Left ventricle myocardium inferior (tissue), 1 donor: ENCODE measurements at regions not wholly inside any gene's neighbourhood (a gene's known extent, or its start where the extent isn't known, plus 50 kb on each side); places are given as distances from the start of the nearest gene placed in this dataset.

ENCODE experiments used
- DNase-seq: peaks from one replicate; pipeline ENCODE4 v3.0.0-alpha.2; 2020
- H3K27ac ChIP-seq: fragments of 200-600 bp; replicated peaks from 2 replicates; pipeline ENCODE4 v1.8.0; 2021
- H3K27me3 ChIP-seq: fragments of 200-600 bp; 2 replicates; pipeline ENCODE4 v1.8.0; 2021; ENCODE audit warnings: low read depth
- H3K36me3 ChIP-seq: fragments of 200-600 bp; 2 replicates; pipeline ENCODE4 v1.8.0; 2021
- H3K4me1 ChIP-seq: fragments of 200-600 bp; 2 replicates; pipeline ENCODE4 v1.8.0; 2021
- H3K4me3 ChIP-seq: fragments of 200-600 bp; 2 replicates; pipeline ENCODE4 v1.8.0; 2021; ENCODE audit warnings: mild to moderate bottlenecking, moderate library complexity
- H3K9me3 ChIP-seq: fragments of 200-600 bp; replicated peaks from 2 replicates; pipeline ENCODE4 v1.8.0; 2021
- intact Hi-C: fragments of 100-400 bp; cut with micrococcal nuclease; formaldehyde crosslinking; loops from one replicate; pipeline ENCODE4 v1.11.0; 2022
- TF ChIP-seq, protein P1 (sequence below): fragments of 200-600 bp; IDR thresholded peaks from 2 replicates; pipeline ENCODE4 v1.8.0; 2021; ENCODE audit warnings: antibody characterized with exemption, mild to moderate bottlenecking, borderline replicate concordance
- donor health status: DM: no; HTN: yes; CAD: no; lungs with severe emphysema.

DNA sequence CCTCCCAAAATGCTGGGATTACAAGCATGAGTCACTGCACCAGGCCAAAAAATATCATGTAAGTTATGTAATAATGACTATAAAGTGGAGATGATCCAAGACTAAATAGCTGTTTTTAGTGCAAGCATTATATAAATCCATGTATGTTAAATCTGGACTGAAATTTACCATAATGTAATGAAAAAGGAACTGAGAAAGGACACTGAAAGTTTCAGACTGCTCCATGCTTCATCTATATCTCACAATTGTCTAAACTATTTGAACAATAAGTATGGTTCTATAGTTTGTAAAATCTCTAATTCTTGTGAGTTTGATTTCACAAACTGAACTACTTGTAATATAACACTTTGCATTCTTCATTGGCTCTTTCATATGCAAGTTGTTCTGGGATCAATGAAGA is 2299.5 kb downstream of the PCDH9 start:
- no peak for DNase-seq
- Histone ChIP-seq H3K9me3 (peaks cover 2% of the 10 kb centered on the region), H3K4me3 (no peak overlapping the region), H3K27ac (no peak overlapping the region), H3K36me3 (no peaks in the 10 kb centered on the region), H3K27me3 (no peaks in the 10 kb centered on the region), H3K4me1 (no peaks in the 10 kb centered on the region)
- intact Hi-C loops = no loop called here
- TF ChIP-seq, protein P1, sequence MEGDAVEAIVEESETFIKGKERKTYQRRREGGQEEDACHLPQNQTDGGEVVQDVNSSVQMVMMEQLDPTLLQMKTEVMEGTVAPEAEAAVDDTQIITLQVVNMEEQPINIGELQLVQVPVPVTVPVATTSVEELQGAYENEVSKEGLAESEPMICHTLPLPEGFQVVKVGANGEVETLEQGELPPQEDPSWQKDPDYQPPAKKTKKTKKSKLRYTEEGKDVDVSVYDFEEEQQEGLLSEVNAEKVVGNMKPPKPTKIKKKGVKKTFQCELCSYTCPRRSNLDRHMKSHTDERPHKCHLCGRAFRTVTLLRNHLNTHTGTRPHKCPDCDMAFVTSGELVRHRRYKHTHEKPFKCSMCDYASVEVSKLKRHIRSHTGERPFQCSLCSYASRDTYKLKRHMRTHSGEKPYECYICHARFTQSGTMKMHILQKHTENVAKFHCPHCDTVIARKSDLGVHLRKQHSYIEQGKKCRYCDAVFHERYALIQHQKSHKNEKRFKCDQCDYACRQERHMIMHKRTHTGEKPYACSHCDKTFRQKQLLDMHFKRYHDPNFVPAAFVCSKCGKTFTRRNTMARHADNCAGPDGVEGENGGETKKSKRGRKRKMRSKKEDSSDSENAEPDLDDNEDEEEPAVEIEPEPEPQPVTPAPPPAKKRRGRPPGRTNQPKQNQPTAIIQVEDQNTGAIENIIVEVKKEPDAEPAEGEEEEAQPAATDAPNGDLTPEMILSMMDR = no peak

DNA sequence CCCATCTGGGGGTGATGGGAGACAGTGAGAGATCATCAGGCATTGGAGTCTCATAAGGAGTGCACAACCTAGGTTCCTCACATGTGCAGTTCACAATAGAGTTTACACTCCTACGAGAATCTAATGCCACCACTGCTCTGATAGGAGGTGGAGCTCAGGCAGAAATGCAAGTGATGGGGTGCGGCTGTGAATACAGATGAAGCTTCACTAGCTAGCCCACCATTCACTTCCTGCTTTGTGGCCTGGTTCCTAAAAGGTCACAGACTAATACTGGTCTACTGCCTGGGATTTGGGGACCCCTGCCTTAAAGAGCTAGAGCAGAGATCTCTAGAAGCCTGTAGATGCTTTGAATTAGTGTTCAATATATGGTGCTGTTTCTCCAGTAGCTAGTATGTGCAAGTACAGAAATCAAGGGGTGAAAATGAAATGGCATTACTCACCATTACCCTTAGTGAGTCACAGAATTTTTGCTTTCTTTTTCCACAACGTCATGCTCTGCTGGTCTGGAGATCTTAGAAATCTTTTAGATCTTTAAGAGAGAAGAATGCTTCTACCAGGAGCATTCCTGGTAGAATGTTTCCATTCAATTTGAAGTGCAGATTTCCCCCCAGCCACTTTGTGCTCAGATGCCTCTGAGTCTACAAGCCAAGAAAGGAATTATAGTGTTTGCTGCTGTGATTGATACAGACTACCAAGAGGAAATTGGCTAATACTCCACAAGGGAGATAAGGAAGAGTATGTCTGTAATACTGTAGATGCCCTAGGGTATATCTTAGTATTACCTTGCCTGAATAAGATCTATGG is 2301.2 kb downstream of the PCDH9 start:
- Histone ChIP-seq H3K4me3 (no peak overlapping the region), H3K4me1 (no peaks in the 10 kb centered on the region), H3K9me3 (peaks cover 8% of the 10 kb centered on the region), H3K27me3 (no peaks in the 10 kb centered on the region), H3K36me3 (no peaks in the 10 kb centered on the region), H3K27ac (no peak overlapping the region)
- DNase-seq = no peak
- TF ChIP-seq, protein P1 = no peak
- intact Hi-C loops = no loop called here

DNA sequence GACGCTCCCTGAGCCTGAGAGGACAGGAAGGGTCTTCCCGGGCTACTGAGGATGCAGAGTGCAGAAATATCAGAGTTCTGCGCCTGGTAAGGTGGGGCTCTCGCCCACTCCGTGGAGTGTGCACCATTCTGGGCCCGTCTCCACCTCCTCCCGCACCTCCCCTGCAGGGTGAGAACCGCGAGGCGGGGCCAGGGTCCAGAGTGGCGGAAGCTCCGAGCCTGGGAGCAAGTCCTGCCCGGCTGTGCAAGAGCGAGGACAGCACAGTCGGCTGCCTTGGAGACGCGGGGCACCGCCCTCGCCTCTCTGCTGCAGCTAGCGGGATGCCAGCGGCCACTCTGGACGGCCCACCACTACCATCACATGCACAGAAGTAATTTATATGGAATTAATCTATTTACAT is 2304.4 kb downstream of the PCDH9 start:
- Histone ChIP-seq H3K27ac (no peak overlapping the region), H3K4me3 (no peak overlapping the region), H3K9me3 (peaks cover 8% of the 10 kb centered on the region), H3K4me1 (no peaks in the 10 kb centered on the region), H3K27me3 (no peaks in the 10 kb centered on the region), H3K36me3 (no peaks in the 10 kb centered on the region)
- intact Hi-C loops = no loop called here
- TF ChIP-seq, protein P1 = no peak
- DNase-seq = no peak

DNA sequence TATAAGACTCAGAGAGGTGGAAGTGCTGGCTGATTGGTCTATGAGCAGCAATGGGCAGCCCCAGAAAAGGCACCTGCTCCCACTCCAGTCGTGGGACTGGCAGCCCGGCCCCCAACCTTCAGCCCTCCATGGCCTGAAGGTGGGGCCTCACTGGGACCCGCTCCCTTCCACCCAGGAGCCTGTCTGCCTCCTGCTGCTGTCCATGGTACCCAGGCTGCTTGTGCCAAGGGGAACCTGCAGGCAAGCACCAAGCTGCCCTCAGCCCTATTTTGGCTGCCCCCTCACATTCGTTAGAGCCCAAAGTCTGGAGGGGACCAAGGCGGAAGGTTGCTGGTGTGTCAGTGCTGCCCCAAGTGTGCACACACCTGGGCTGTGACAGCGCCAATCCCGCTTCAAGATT is 2304.9 kb downstream of the PCDH9 start:
- intact Hi-C loops = no loop called here
- Histone ChIP-seq H3K36me3 (no peaks in the 10 kb centered on the region), H3K4me3 (no peak overlapping the region), H3K27me3 (no peaks in the 10 kb centered on the region), H3K9me3 (peaks cover 8% of the 10 kb centered on the region), H3K4me1 (no peaks in the 10 kb centered on the region), H3K27ac (no peak overlapping the region)
- TF ChIP-seq, protein P1 = no peak
- no peak for DNase-seq

DNA sequence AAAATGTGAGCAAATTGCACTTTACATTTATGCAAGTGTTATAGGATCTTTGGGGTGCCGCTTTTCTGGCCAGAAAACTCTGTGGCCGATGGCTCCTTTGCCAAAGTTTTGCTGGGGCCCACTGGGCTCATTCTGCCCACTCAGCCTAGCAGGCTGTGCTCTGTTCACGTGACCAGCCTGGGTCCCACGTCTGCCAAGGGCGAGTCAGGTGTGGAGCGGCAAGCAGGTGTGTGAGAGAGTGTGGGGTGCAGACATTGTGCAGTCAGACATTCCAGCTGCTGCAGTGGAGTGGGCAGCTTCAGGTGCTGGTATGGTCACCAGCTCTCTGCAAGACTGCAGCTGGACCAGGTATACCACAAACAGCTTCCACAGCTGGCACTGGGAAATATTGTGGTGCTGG is 2305.7 kb downstream of the PCDH9 start:
- H3K4me1 ChIP-seq = no peaks in the 10 kb centered on the region
- TF ChIP-seq, protein P1 = no peak
- H3K27me3 ChIP-seq = no peaks in the 10 kb centered on the region
- no peak overlapping the region for H3K4me3 ChIP-seq
- intact Hi-C loops = no loop called here
- H3K9me3 ChIP-seq = peaks cover 8% of the 10 kb centered on the region
- no peaks in the 10 kb centered on the region for H3K36me3 ChIP-seq
- H3K27ac ChIP-seq = no peak overlapping the region
- DNase-seq = no peak
